ENCODE measurements at regions not wholly inside any gene's neighbourhood (a gene's known extent, or its start where the extent isn't known, plus 50 kb on each side); places are given as distances from the start of the nearest gene placed in this dataset.

DNA sequence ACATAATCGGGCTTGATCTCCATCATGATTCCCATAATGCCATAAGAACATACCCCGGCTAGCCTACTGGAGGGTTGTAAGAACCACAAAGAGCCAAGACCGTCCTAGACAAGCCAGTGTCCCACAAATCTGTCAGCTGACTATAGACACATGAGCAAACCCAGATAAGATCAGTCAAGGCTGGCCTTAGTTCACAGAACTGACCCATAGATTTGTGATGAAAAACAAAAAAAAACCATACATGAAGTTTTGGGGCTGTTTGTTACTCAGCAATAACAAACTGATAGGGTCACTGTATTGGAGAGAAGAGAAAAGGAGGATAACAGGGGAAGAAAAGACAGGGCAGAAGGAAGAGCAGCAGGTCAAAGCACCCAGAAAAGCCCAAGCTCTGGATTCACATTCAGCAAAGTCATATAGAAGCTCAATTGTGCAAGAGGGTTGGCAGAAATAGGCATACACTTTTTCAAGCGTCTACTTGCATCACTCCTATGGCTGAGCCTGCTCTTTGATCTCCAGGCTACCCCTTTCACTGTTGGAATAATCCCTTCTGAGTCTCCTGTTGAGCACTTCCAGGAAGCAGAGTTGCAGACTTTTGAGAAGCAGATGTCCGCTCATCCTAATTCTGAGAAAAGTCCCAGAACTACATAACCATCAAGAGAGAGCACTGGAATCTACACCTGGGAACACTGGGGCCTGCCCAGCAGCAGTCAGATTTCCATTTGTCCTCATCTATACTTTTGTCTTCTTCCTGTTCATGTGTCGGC is 122.0 kb upstream of the HABP2 start:
- no peak overlapping the region for H3K4me3 ChIP-seq (ENCODE audit: low read length)
- H2AFZ ChIP-seq (ENCODE audit: low read length): no peak overlapping the region
- H3K9me2 ChIP-seq (replicated peaks; ENCODE audit: insufficient read depth, low read length): no peaks in the 10 kb centered on the region
- no peaks in the 10 kb centered on the region for H3K4me1 ChIP-seq (ENCODE audit: low read length)
- H3K27me3 ChIP-seq (replicated peaks; ENCODE audit: insufficient read depth, low read length): no peaks in the 10 kb centered on the region
- no peaks in the 10 kb centered on the region for H3F3A ChIP-seq (ENCODE audit: insufficient read depth, low read length)
- no peak overlapping the region for H3K4me2 ChIP-seq (ENCODE audit: low read depth, low read length)
- H3K9ac ChIP-seq (ENCODE audit: low read length): no peak overlapping the region
- no peak for TF ChIP-seq CTCF (IDR thresholded peaks at IDR 0.05; ENCODE audit: low read length)
- no peaks in the 10 kb centered on the region for H4K20me1 ChIP-seq (ENCODE audit: insufficient read depth, low read length)
- no peak for DNase-seq
- H3K79me2 ChIP-seq (ENCODE audit: low read length): no peaks in the 10 kb centered on the region
- no peak overlapping the region for H3K27ac ChIP-seq (ENCODE audit: low read length)
- H3K36me3 ChIP-seq (replicated peaks; ENCODE audit: insufficient read depth, low read length): no peaks in the 10 kb centered on the region
- no peaks in the 10 kb centered on the region for H3K9me3 ChIP-seq (replicated peaks; ENCODE audit: insufficient read depth, low read length)

DNA sequence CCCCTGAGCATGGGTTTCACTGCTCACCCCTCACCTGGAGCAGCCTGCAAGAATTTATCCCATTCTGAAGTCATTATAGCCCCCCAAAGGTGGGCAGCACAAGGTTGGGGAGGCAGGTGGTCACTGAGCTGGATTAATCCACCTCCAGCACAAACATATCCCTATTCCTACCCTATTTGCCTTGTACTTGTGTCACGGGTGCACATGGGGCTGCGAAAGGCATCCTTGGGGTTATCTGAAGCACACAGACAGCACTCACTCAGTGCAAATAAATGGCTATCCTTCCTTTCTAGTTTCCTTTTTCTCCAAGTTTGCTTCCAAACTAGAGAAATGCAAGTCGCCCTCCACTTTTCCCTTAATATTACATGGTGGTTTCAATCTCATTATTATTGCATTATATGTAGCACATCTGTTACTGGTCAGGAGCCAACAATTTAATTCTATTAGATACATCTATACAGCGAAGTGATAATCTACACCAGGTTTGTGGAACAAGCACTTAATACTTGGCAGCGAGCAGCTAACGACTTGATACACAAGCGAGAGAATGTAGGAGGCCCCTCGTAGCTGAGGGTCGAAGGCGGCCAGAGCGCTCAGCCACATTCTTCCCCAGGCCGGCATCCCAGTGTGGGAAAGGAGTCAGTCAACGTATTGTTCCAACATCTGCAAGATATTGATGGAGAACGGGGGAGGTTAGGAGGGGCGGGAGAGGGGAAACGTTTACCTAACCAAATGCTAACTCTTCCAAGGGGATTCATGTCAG is 121.3 kb upstream of the HABP2 start:
- Histone ChIP-seq H3K4me3 (ENCODE audit: low read length) (no peak overlapping the region), H3F3A (ENCODE audit: insufficient read depth, low read length) (no peaks in the 10 kb centered on the region), H3K27me3 (replicated peaks; ENCODE audit: insufficient read depth, low read length) (no peaks in the 10 kb centered on the region), H3K27ac (ENCODE audit: low read length) (no peak overlapping the region), H3K9me2 (replicated peaks; ENCODE audit: insufficient read depth, low read length) (no peaks in the 10 kb centered on the region), H3K79me2 (ENCODE audit: low read length) (no peaks in the 10 kb centered on the region), H3K4me2 (ENCODE audit: low read depth, low read length) (no peak overlapping the region), H2AFZ (ENCODE audit: low read length) (no peak overlapping the region), H3K9ac (ENCODE audit: low read length) (no peak overlapping the region), H4K20me1 (ENCODE audit: insufficient read depth, low read length) (no peaks in the 10 kb centered on the region), H3K4me1 (ENCODE audit: low read length) (no peaks in the 10 kb centered on the region), H3K36me3 (replicated peaks; ENCODE audit: insufficient read depth, low read length) (no peaks in the 10 kb centered on the region), H3K9me3 (replicated peaks; ENCODE audit: insufficient read depth, low read length) (no peaks in the 10 kb centered on the region)
- TF ChIP-seq EZH2 (optimal IDR thresholded peaks at IDR 0.05; ENCODE audit: low read depth, low read length) (no peak), CTCF (IDR thresholded peaks at IDR 0.05; ENCODE audit: low read length) (no peak), EZH2phosphoT487 (IDR thresholded peaks at IDR 0.05; ENCODE audit: low read length) (no peak)
- no peak for DNase-seq

- Histone ChIP-seq H3K9ac (ENCODE audit: low read length) (no peak overlapping the region), H3K36me3 (replicated peaks; ENCODE audit: insufficient read depth, low read length) (no peaks in the 10 kb centered on the region), H3K4me3 (ENCODE audit: low read length) (no peak overlapping the region), H3K27ac (ENCODE audit: low read length) (no peak overlapping the region), H3K4me2 (ENCODE audit: low read depth, low read length) (no peak overlapping the region), H3K9me2 (replicated peaks; ENCODE audit: insufficient read depth, low read length) (no peaks in the 10 kb centered on the region), H3K79me2 (ENCODE audit: low read length) (no peaks in the 10 kb centered on the region), H3K9me3 (replicated peaks; ENCODE audit: insufficient read depth, low read length) (no peaks in the 10 kb centered on the region), H2AFZ (ENCODE audit: low read length) (no peak overlapping the region), H3K27me3 (replicated peaks; ENCODE audit: insufficient read depth, low read length) (no peaks in the 10 kb centered on the region), H3F3A (ENCODE audit: insufficient read depth, low read length) (no peaks in the 10 kb centered on the region), H4K20me1 (ENCODE audit: insufficient read depth, low read length) (no peaks in the 10 kb centered on the region), H3K4me1 (ENCODE audit: low read length) (no peaks in the 10 kb centered on the region)
- no peak for TF ChIP-seq CTCF (IDR thresholded peaks at IDR 0.05; ENCODE audit: low read length)
- TF ChIP-seq EZH2phosphoT487 (IDR thresholded peaks at IDR 0.05; ENCODE audit: low read length): no peak
- TF ChIP-seq EZH2 (optimal IDR thresholded peaks at IDR 0.05; ENCODE audit: low read depth, low read length): no peak
- DNase-seq: no peak
These were observed 119.1 kb upstream of the HABP2 start for GRCh38 chr10:113433711-113434110.

Data from MM.1S (cell line).